Stimulated activated naive CD8-positive, alpha-beta T cell treated with anti-CD3 and anti-CD28 coated beads, Interleukin-15, Interleukin-2, amounts not matched to agents 100 U/mL and 50 U/mL, for 24 hours (primary cell): ENCODE measurements at regions not wholly inside any gene's neighbourhood (a gene's known extent, or its start where the extent isn't known, plus 50 kb on each side); places are given as distances from the start of the nearest gene placed in this dataset.
"Not testable (repeated sequence)": the region's sequence is repeated elsewhere in the genome, so short reads cannot be mapped to it uniquely, and the experiment has no call there.

Experiments
- ATAC-seq: fragments of 150-1000 bp; cut with Tn5 transposase; one replicate; pipeline ENCODE4 v1.10.0; 2021
- DNase-seq: peaks from one replicate; pipeline ENCODE4 v3.0.0; 2021

- ATAC-seq (no peak), DNase-seq (no peak)
These were observed 207.7 kb upstream of the ATP6AP2 start for GRCh38 chrX:40373025-40373424.

- no peak for ATAC-seq
- no peak for DNase-seq
These were observed 209.4 kb upstream of the ATP6AP2 start for GRCh38 chrX:40371376-40371775.

GRCh38 chrX:40368611-40369061 is 212.1 kb upstream of the ATP6AP2 start:
- no peak for ATAC-seq

GRCh38 chrX:40366661-40367060 is 214.1 kb upstream of the ATP6AP2 start:
- no peak for ATAC-seq
- DNase-seq, result no peak

More at GRCh38 chrX:40368611-40369061, 212.1 kb upstream of the ATP6AP2 start:
- no peak for DNase-seq

- DNase-seq, ATAC-seq: not testable (repeated sequence)
These were observed 218.5 kb upstream of the ATP6AP2 start for GRCh38 chrX:40362291-40362690.

GRCh38 chrX:40360557-40360956 is 220.2 kb upstream of the ATP6AP2 start:
- DNase-seq, result no peak
- no peak for ATAC-seq

GRCh38 chrX:40359593-40359992 is 221.2 kb upstream of the ATP6AP2 start:
- no peak for DNase-seq
- no peak for ATAC-seq

GRCh38 chrX:40358994-40359393 is 221.8 kb upstream of the ATP6AP2 start:
- no peak for ATAC-seq

GRCh38 chrX:40349251-40349650 is 231.5 kb upstream of the ATP6AP2 start:
- ATAC-seq (no peak), DNase-seq (no peak)

More at GRCh38 chrX:40358994-40359393, 221.8 kb upstream of the ATP6AP2 start:
- no peak for DNase-seq

GRCh38 chrX:40346379-40346778 is 234.4 kb upstream of the ATP6AP2 start:
- DNase-seq (no peak), ATAC-seq (no peak)

- ATAC-seq (no peak), DNase-seq (no peak)
These were observed 237.5 kb upstream of the ATP6AP2 start for GRCh38 chrX:40343319-40343718.

- DNase-seq (no peak), ATAC-seq (no peak)
These were observed 240.7 kb upstream of the ATP6AP2 start for GRCh38 chrX:40340116-40340515.

- ATAC-seq (no peak), DNase-seq (no peak)
These were observed 235.6 kb upstream of the BCOR start for GRCh38 chrX:40333344-40333743.

GRCh38 chrX:40331762-40332161 is 234.0 kb upstream of the BCOR start:
- ATAC-seq (no peak), DNase-seq (no peak)

- no peak for DNase-seq
- ATAC-seq, result no peak
These were observed 233.6 kb upstream of the BCOR start for GRCh38 chrX:40331353-40331752.

GRCh38 chrX:40329616-40330015 is 231.9 kb upstream of the BCOR start:
- DNase-seq, result no peak
- ATAC-seq, result no peak

- no peak for ATAC-seq
- no peak for DNase-seq
These were observed 229.3 kb upstream of the BCOR start for GRCh38 chrX:40327085-40327484.

GRCh38 chrX:40326186-40326965 is 228.6 kb upstream of the BCOR start:
- DNase-seq, result no peak
- no peak for ATAC-seq

GRCh38 chrX:40325161-40325560 is 227.4 kb upstream of the BCOR start:
- ATAC-seq (no peak), DNase-seq (no peak)

GRCh38 chrX:40323977-40324376 is 226.2 kb upstream of the BCOR start:
- DNase-seq, result no peak
- no peak for ATAC-seq

GRCh38 chrX:40320819-40321218 is 223.1 kb upstream of the BCOR start:
- DNase-seq (no peak), ATAC-seq (no peak)

- DNase-seq (no peak), ATAC-seq (no peak)
These were observed 221.0 kb upstream of the BCOR start for GRCh38 chrX:40318801-40319200.

- ATAC-seq, result no peak
These were observed 220.3 kb upstream of the BCOR start for GRCh38 chrX:40318076-40318475.

GRCh38 chrX:40316502-40316901 is 218.7 kb upstream of the BCOR start:
- no peak for DNase-seq
- no peak for ATAC-seq

More at GRCh38 chrX:40318076-40318475, 220.3 kb upstream of the BCOR start:
- no peak for DNase-seq
